ENCODE measurements at regions not wholly inside any gene's neighbourhood (a gene's known extent, or its start where the extent isn't known, plus 50 kb on each side); places are given as distances from the start of the nearest gene placed in this dataset.

- Mint-ChIP-seq H3K4me1 (ENCODE audit: low read depth) (peaks cover 5% of the 10 kb centered on the region), H3K27ac (ENCODE audit: unreplicated experiment) (no peak overlapping the region), H3K27me3 (ENCODE audit: low read depth) (peaks cover 10% of the 10 kb centered on the region), H3K9me3 (ENCODE audit: low read depth) (no peaks in the 10 kb centered on the region), H3K36me3 (ENCODE audit: low read depth) (no peaks in the 10 kb centered on the region), H3K4me3 (ENCODE audit: unreplicated experiment) (no peak overlapping the region)
- no peak for DNase-seq (ENCODE audit: low spot score)
- no peak for TF ChIP-seq CTCF (IDR thresholded peaks at IDR 0.05)
Observed at GRCh38 chr3:189567766-189568420, 63.3 kb upstream of the TP63 start.

- DNase-seq (ENCODE audit: low spot score) = no peak
- peaks cover 4% of the 10 kb centered on the region for H3K4me1 Mint-ChIP-seq (ENCODE audit: low read depth)
- TF ChIP-seq CTCF (IDR thresholded peaks at IDR 0.05) = no peak
- peaks cover 12% of the 10 kb centered on the region for H3K27me3 Mint-ChIP-seq (ENCODE audit: low read depth)
- no peaks in the 10 kb centered on the region for H3K36me3 Mint-ChIP-seq (ENCODE audit: low read depth)
- H3K4me3 Mint-ChIP-seq (ENCODE audit: unreplicated experiment) = no peak overlapping the region
- no peak overlapping the region for H3K27ac Mint-ChIP-seq (ENCODE audit: unreplicated experiment)
- H3K9me3 Mint-ChIP-seq (ENCODE audit: low read depth) = no peaks in the 10 kb centered on the region
Observed at GRCh38 chr3:189568961-189569360, 62.2 kb upstream of the TP63 start.

GRCh38 chr3:189569473-189569872 lies 61.7 kb upstream of the TP63 start:
- no peaks in the 10 kb centered on the region for H3K9me3 Mint-ChIP-seq (ENCODE audit: low read depth)
- H3K27ac Mint-ChIP-seq (ENCODE audit: unreplicated experiment) = no peak overlapping the region
- H3K27me3 Mint-ChIP-seq (ENCODE audit: low read depth) = peaks cover 12% of the 10 kb centered on the region
- DNase-seq (ENCODE audit: low spot score) = no peak
- H3K4me1 Mint-ChIP-seq (ENCODE audit: low read depth) = peaks cover 3% of the 10 kb centered on the region
- TF ChIP-seq CTCF (IDR thresholded peaks at IDR 0.05) = no peak
- no peaks in the 10 kb centered on the region for H3K36me3 Mint-ChIP-seq (ENCODE audit: low read depth)
- H3K4me3 Mint-ChIP-seq (ENCODE audit: unreplicated experiment) = no peak overlapping the region

- Mint-ChIP-seq H3K4me3 (ENCODE audit: unreplicated experiment) (no peak overlapping the region), H3K27me3 (ENCODE audit: low read depth) (peaks cover 10% of the 10 kb centered on the region), H3K9me3 (ENCODE audit: low read depth) (no peaks in the 10 kb centered on the region), H3K4me1 (ENCODE audit: low read depth) (peaks cover 3% of the 10 kb centered on the region), H3K27ac (ENCODE audit: unreplicated experiment) (no peak overlapping the region), H3K36me3 (ENCODE audit: low read depth) (no peaks in the 10 kb centered on the region)
- no peak for DNase-seq (ENCODE audit: low spot score)
- TF ChIP-seq CTCF (IDR thresholded peaks at IDR 0.05) = no peak
Observed at GRCh38 chr3:189570916-189571315, 60.3 kb upstream of the TP63 start.

- no peak for DNase-seq (ENCODE audit: low spot score)
Observed at GRCh38 chr3:189572249-189572648, 58.9 kb upstream of the TP63 start.

More at GRCh38 chr3:189572249-189572648, 58.9 kb upstream of the TP63 start:
- Mint-ChIP-seq H3K9me3 (ENCODE audit: low read depth) (no peaks in the 10 kb centered on the region), H3K27me3 (ENCODE audit: low read depth) (peaks cover 3% of the 10 kb centered on the region), H3K4me1 (ENCODE audit: low read depth) (peaks cover 3% of the 10 kb centered on the region), H3K36me3 (ENCODE audit: low read depth) (no peaks in the 10 kb centered on the region), H3K27ac (ENCODE audit: unreplicated experiment) (no peak overlapping the region), H3K4me3 (ENCODE audit: unreplicated experiment) (no peak overlapping the region)
- no peak for TF ChIP-seq CTCF (IDR thresholded peaks at IDR 0.05)

Measured in chondrocyte (in vitro differentiated cells).